Astrocyte (in vitro differentiated cells and primary cell): ENCODE measurements at regions not wholly inside any gene's neighbourhood (a gene's known extent, or its start where the extent isn't known, plus 50 kb on each side); places are given as distances from the start of the nearest gene placed in this dataset.

Experiments
- EZH2 ChIP-seq: IDR thresholded peaks from 2 replicates; pipeline ENCODE4 v1.6.1; 2012; ENCODE audit warnings: mild to moderate bottlenecking, low read length, inconsistent platforms; ENCODE audit not compliant: insufficient read depth
- TF ChIP-seq, protein P1 (sequence below): IDR thresholded peaks from 2 replicates; pipeline ENCODE4 v1.5.1; 2011; ENCODE audit warnings: low read depth, mild to moderate bottlenecking, inconsistent platforms, low read length, moderate library complexity; ENCODE audit not compliant: insufficient read depth

GRCh38 chr6:23566418-23566817 lies 559.6 kb upstream of the NRSN1 start:
- TF ChIP-seq, protein P1, sequence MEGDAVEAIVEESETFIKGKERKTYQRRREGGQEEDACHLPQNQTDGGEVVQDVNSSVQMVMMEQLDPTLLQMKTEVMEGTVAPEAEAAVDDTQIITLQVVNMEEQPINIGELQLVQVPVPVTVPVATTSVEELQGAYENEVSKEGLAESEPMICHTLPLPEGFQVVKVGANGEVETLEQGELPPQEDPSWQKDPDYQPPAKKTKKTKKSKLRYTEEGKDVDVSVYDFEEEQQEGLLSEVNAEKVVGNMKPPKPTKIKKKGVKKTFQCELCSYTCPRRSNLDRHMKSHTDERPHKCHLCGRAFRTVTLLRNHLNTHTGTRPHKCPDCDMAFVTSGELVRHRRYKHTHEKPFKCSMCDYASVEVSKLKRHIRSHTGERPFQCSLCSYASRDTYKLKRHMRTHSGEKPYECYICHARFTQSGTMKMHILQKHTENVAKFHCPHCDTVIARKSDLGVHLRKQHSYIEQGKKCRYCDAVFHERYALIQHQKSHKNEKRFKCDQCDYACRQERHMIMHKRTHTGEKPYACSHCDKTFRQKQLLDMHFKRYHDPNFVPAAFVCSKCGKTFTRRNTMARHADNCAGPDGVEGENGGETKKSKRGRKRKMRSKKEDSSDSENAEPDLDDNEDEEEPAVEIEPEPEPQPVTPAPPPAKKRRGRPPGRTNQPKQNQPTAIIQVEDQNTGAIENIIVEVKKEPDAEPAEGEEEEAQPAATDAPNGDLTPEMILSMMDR: no peak
- TF ChIP-seq EZH2: no peak
